ENCODE measurements at regions not wholly inside any gene's neighbourhood (a gene's known extent, or its start where the extent isn't known, plus 50 kb on each side); places are given as distances from the start of the nearest gene placed in this dataset.

GRCh38 chr3:72359743-72360142 is 488.5 kb downstream of the SHQ1 start:
- no peak for TF ChIP-seq CTCF (conservative IDR thresholded peaks at IDR 0.05)
- TF ChIP-seq EZH2 (IDR thresholded peaks at IDR 0.05; ENCODE audit: low read depth), result no peak
